ENCODE measurements at regions not wholly inside any gene's neighbourhood (a gene's known extent, or its start where the extent isn't known, plus 50 kb on each side); places are given as distances from the start of the nearest gene placed in this dataset.

GRCh38 chr1:195663549-195664280, 944.5 kb downstream of the KCNT2 start:
- TF ChIP-seq TAF1 (IDR thresholded peaks at IDR 0.05; ENCODE audit: borderline replicate concordance, low read depth, low read length) (no peak), NR2C1 (IDR thresholded peaks at IDR 0.05) (no peak), BCLAF1 (IDR thresholded peaks at IDR 0.05) (no peak), ZNF207 (IDR thresholded peaks at IDR 0.05; ENCODE audit: borderline replicate concordance) (no peak), IRF3 (IDR thresholded peaks at IDR 0.05) (no peak), ZNF622 (IDR thresholded peaks at IDR 0.05) (no peak), ZZZ3 (IDR thresholded peaks at IDR 0.05; ENCODE audit: control insufficient read depth, insufficient read length, low read depth) (no peak), POLR2A (IDR thresholded peaks at IDR 0.05; ENCODE audit: low read depth, low read length) (no peak), NFYB (IDR thresholded peaks at IDR 0.05; ENCODE audit: insufficient read depth, low read depth, low read length) (no peak)
- Histone ChIP-seq H4K20me1 (ENCODE audit: control insufficient read depth, insufficient read depth) (no peaks in the 10 kb centered on the region), H3K36me3 (ENCODE audit: control insufficient read depth in 2 of 2, insufficient read depth in 2 of 2, low read length in 1 of 2) (no peaks in the 10 kb centered on the region), H3K4me2 (ENCODE audit: control insufficient read depth, insufficient read depth) (no peak overlapping the region), H3K9me3 (replicated peaks; ENCODE audit: control insufficient read depth, insufficient read depth, low read length) (no peaks in the 10 kb centered on the region), H3K4me3 (no peak overlapping the region), H3K79me2 (ENCODE audit: control insufficient read depth, insufficient read depth, low read length) (no peaks in the 10 kb centered on the region), H3K4me1 (ENCODE audit: control insufficient read depth, insufficient read depth, low read length) (no peaks in the 10 kb centered on the region), H2AFZ (ENCODE audit: control insufficient read depth, low read depth, low read length) (no peak overlapping the region), H3K27ac (ENCODE audit: control insufficient read depth, insufficient read depth) (no peak overlapping the region), H3K27me3 (replicated peaks in 1 of 2; ENCODE audit: control insufficient read depth in 2 of 2, insufficient read depth in 2 of 2, low read length in 1 of 2) (no peaks in the 10 kb centered on the region), H3K9ac (ENCODE audit: control insufficient read depth, insufficient read depth, low read length) (no peak overlapping the region)
- 13% methylated on average over 4 of the region's 4 CpGs for WGBS (ENCODE audit: insufficient coverage, insufficient replicate concordance, low lambda C conversion rate, missing lambda C conversion rate)
- no TSS peak for BruUV-seq (replicated peaks)
- no peak for FAIRE-seq
- ChIA-PET CTCF (interaction anchor here (1.0 kb wide), 1 partner anchor 16 kb away, joined by 3 read pairs; no protein-coding TSS in a partner anchor), POLR2A (no interaction called here), SMC1A (ENCODE audit: uncharacterized antibody, unreplicated experiment) (no interaction called here), RAD21 (ENCODE audit: unreplicated experiment) (interaction anchor here (0.7 kb wide), 1 partner anchor 453 kb away, joined by 3 read pairs; no protein-coding TSS in a partner anchor)
- intact Hi-C loops (cut with micrococcal nuclease; ENCODE audit: unreplicated experiment) (no loop called here), in situ Hi-C loops (cut with MboI) (no loop called here)
- no peak for ATAC-seq
- DNase-seq (ENCODE audit: low read depth, low spot score) = no peak
